ENCODE measurements at regions not wholly inside any gene's neighbourhood (a gene's known extent, or its start where the extent isn't known, plus 50 kb on each side); places are given as distances from the start of the nearest gene placed in this dataset.

- DNase-seq (ENCODE audit: low spot score) = no peak
Observed at GRCh38 chr18:27826101-27826500, 350.8 kb downstream of the CDH2 start.

DNA sequence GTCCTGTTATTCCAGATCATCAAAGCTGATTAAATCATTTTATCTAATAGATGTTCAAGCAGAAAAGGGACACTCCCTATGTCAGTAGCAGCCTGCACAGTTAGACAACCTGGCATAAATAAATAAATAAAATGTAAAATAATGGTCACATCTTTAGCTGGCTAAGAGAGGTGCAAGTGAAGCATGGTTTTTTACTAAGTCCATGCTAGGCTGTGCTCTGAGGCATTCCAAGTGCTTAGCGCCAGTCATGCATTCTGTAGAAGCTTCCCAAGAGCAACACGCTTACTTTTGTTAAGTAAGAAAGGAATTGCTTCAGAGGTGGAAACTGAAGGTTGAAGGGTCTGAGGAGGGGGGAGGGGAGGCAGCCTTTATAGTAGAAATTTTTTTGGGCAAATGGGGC is 351.2 kb downstream of the CDH2 start:
- DNase-seq (ENCODE audit: low spot score) = no peak

- DNase-seq (ENCODE audit: low spot score) = no peak
Observed at GRCh38 chr18:27824841-27825681, 351.9 kb downstream of the CDH2 start.

- DNase-seq (ENCODE audit: low spot score) = no peak
Observed at GRCh38 chr18:27824275-27824674, 352.7 kb downstream of the CDH2 start.

- DNase-seq (ENCODE audit: low spot score) = no peak
Observed at GRCh38 chr18:27823053-27823452, 353.9 kb downstream of the CDH2 start.

DNA sequence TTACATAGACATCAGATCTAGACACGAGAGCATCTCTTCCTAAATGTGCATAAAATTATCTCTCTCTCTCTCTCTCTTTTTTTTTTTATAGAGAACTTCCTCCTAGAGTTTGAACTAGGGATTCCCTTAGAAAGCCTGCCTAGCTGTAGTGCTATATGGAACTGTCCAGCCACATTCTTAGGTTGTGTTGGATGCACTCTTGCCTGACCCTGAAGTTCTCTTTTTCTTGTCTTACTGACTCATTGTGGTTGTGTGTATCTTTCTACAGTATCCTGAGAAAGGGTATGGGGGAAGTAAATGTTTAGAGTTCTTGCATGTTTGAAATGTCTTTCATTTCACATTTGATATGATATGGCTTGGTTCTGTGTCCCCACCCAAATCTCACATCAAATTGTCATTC is 368.2 kb downstream of the CDH2 start:
- no peak for DNase-seq (ENCODE audit: low spot score)

DNA sequence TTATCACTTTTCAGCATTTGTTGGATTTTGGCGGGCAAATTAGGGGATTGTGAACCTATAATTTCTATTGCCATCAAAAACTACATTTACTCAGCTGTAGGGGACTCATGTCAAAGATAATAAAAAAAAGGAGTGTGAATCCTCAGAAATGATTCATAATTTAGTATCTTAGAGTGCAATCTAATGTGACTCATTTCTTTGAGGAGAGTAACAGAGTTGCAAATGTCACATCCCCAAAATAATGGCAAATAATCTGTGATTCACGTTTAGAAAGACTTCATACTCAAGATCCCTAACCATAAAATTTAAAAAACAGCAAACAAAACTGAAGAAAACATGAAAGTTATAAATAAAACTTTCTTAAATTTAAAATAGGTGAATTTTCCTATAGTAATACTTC is 373.0 kb downstream of the CDH2 start:
- no peak for DNase-seq (ENCODE audit: low spot score)

DNA sequence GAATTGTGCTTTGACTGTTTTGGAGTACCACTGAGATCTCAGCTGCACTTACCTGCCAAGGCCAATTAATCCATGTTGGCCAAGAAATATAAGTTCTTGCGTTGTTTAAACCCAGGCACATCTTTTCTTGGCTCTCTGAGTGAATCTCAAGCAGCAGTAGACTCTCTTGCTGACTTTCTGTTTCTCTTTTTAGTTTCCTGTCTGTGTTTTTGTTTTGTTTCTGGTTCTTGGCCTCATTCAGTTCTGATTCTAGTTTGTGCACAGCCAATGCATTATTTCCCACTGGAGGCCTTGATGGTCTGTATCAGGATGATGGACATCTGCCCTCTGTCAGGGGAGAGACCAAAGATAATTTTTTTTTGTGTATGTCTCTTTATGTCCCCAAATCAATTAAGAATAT is 379.4 kb downstream of the CDH2 start:
- no peak for DNase-seq (ENCODE audit: low spot score)

GRCh38 chr18:27794181-27794926 is 382.6 kb downstream of the CDH2 start:
- DNase-seq (ENCODE audit: low spot score) = no peak

DNA sequence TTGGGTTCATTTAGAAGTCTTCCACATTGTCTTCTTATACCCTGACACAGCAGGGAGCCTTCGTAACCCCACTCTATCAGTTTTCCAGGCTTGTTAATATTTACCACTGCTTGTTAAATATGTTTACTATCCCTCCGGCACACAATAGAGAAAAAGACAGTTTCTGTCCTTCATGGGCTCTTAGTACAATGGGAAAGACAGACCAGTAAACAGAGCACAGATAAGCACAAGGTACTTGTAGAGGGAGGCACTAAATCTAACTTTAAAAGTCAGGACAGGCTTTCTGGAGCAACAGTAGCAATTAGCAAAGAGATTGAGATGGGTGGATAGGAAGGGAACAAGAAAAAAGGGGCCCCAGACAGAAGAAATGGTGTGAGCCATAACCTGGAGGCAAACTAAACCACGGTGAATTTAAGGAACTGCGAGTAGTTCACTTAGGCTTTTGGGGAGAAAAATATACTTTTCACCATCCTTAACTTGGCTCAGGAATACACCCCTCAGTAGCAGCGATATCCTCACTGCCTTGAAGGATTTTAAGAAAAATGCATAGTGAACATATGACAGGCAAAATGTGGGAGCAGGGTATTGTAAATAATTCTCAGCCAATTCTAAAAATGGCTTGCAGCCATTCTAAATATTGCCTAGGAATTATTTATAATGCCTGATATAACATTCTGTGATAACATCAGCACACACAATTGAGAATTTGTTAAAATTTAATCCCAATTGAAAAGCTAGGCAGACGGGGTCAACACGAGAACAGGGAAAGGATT is 383.7 kb downstream of the CDH2 start:
- DNase-seq (ENCODE audit: low spot score) = no peak

DNA sequence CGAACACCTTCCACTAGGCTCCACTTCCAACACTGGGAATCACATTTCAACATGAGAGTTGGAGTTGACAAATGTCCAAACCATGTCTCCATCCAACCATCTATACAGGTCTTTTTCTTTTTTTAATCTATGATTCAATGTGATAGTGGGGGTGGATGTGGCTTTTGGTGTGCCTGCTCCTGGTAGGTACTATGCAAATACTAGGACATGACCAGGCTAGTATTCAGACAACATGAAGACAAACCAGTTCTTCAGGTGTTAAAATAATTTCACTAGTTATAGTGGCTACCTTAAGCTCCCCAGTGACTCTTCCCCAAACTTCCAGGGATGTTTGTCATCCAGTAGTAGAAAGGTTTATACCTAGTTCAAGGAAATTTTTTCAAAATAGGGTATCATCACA is 387.5 kb downstream of the CDH2 start:
- DNase-seq (ENCODE audit: low spot score) = no peak

DNA sequence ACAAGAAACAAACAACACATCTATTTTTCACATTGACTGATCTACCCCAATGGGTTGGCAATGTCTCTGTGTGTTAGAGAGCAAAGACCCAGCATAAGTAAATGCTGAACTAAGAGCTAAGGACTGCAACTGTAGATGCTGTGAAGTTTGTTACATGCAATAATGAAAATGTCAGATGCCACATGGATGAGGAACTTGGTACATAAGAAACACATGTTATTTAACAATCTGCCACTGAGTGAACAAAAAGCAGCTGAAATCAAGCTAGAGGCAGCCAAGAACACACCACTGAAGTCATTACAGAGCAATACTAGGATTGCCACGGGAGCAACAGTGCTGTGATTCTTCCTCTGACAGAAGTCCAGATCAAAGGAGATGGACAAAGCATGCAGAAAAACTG is 389.4 kb downstream of the CDH2 start:
- DNase-seq (ENCODE audit: low spot score) = no peak

DNA sequence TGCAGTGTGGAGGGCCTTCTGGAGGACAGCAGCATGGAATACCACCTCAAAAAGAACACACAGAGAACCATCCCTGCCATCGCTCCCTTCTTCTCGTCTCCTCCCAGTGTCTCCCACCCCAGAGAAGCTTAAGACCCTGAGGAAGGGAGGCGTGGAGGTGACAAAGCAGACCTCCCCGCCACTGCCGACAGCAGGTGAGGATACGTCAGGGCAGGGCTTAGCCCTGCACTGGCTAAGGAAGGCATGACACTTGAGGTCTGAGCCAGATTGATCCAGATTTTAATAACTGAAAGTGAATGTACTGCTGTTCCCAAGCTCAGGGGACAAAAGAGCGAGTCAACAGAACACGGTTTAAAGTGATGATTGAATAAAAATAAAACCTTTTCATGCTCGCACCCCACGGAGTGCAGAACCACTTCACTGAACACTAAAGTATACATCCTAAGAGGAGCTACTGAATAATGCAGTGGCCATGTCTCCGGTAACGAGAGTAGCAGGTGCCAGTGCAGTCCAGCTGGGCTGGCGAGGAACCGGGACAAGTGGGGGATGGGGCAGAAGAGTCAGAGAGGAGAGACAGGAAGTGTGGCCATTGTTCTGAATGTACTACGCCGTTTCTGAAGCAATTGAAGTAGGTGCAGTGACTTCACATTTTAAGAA is 391.0 kb downstream of the CDH2 start:
- no peak for DNase-seq (ENCODE audit: low spot score)

DNA sequence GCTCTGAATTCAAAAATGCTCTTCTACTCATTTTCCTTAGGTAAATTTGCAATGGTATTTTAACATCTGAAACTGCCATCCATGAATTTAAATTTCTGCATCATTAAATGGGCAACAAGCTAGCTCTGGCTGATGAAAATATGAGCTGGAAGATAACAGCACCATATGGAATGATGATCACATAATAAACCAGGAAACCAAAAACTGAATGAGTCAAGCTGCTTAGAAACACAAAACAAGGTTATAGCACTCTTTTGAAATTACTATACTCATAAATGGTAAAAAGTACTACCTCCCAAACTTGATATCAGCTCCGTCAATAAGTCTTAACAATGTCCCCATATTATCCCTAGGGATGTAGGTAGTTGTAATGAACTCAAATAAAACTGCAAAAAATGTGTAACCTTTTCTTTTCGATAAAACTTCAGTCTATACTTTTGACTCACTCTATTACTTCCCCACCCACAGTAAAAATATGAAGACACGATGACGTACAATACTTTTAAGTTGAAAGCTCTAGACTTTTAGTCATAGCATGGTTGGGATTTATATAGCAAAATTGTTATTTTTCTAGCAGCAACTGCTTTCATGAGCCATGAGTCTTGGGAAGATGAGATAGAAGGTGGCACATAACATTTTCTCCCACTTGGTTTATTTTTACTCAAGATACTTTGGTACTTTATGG is 396.7 kb downstream of the CDH2 start:
- no peak for DNase-seq (ENCODE audit: low spot score)

- DNase-seq (ENCODE audit: low spot score) = no peak
Observed at GRCh38 chr18:27778925-27779324, 398.0 kb downstream of the CDH2 start.

DNA sequence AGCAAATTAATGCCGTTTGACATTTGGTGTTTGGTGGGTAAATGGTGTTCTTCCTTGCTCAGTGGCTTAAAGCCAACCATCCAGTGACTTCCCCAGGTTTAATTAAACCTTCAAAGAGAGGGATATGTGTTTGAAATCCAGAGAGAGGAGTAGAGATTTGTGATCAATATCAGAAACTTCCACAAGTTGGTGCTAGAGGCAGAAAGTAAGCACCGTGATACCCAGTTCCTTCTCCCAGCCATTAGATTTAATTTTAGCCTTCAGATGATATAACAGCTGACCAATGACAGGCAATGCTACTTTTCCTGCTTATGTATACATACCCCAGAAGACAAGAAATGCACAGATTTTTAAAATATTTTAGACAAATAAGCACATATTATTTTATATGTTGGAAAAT is 398.5 kb downstream of the CDH2 start:
- DNase-seq (ENCODE audit: low spot score) = no peak

GRCh38 chr18:27772081-27772480 is 404.8 kb downstream of the CDH2 start:
- no peak for DNase-seq (ENCODE audit: low spot score)

GRCh38 chr18:27771571-27771970 is 405.4 kb downstream of the CDH2 start:
- DNase-seq (ENCODE audit: low spot score) = no peak

GRCh38 chr18:27769152-27769551 is 407.8 kb downstream of the CDH2 start:
- DNase-seq (ENCODE audit: low spot score) = no peak

- no peak for DNase-seq (ENCODE audit: low spot score)
Observed at GRCh38 chr18:27763936-27764335, 413.0 kb downstream of the CDH2 start.

- no peak for DNase-seq (ENCODE audit: low spot score)
Observed at GRCh38 chr18:27763341-27763740, 413.6 kb downstream of the CDH2 start.

DNA sequence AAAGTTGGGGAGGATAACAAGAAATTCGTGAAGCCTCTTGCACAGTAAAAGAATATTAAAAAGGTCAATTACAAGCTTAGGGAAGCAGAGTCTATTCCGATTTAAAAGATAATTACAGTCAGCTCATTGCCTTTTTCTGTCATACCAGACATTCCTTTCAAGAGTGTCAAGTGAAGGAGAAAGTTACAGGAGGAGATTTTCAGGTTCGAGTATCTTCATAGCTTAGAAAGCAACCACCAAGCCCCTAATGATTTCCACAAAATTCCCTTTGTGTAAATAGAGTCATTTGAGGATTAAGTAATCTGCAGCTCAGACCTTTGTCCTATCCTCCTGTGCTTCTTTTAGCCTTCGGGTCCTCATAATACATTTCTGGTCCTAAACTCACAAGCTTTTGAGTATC is 414.9 kb downstream of the CDH2 start:
- DNase-seq (ENCODE audit: low spot score) = no peak

Measured in pons (tissue), 1 donor.